ENCODE measurements at regions not wholly inside any gene's neighbourhood (a gene's known extent, or its start where the extent isn't known, plus 50 kb on each side); places are given as distances from the start of the nearest gene placed in this dataset.

DNA sequence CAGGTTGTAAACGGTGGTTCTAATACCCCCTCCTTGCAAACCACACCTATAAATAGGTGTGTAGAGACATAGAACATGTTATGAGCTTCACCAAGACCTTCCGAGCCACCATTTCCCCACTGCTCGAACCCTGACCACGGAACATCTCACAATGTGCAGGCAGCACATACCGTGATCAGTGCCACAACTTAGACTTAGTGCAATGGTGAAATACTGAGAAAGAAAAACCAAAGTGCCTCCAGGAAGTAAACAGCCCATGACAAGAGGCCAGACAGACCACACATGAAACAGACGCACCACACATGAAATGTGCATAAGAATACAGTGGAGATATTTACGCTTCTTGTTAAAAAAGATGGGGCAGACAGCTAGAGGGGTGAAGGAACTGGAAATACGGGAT is 166.9 kb upstream of the CCND2 start:
- no peak for DNase-seq (ENCODE audit: low read depth)

DNA sequence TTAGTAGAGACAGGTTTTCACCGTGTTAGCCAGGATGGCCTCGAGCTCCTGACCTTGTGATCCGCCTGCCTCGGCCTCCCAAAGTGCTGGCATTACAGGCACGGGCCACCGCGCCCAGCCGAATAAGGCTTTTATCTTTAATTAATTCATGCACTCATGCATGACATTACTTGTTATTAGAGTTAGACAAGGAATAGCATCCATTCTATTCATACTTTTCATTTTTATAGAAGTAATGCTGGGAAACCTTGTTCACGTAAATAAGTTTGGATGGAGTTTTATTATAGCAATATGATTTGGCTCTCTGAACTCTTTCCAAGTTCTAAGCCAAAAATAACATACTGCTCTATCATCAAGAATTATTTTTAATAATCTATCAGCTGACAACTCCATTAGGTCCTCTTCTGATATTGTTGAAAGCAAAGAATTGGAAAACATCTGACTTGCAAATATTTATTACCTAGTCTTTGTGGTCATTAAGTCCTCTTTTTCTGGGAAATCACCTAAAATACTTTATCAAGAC is 168.8 kb upstream of the CCND2 start:
- DNase-seq (ENCODE audit: low read depth), result no peak

DNA sequence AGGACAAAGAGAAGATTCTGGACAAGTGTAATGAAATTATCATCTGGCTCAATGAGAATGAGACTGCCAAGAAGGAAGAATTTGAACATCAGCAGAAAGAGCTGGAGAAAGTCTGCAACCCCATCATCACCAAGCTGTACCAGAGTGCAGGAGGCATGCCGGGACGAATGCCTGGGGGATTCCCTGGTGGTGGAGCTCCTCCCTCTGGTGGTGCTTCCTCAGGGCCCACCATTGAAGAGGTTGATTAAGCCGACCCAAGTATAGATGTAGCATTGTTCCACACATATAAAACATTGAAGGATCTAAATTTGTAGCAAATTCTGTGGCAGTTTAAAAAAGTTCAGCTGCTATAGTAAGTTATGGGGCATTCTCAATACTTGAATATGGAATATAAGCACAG is 174.3 kb upstream of the CCND2 start:
- DNase-seq (ENCODE audit: low read depth), result no peak

- no peak for DNase-seq (ENCODE audit: low read depth)
These were observed 182.4 kb upstream of the CCND2 start for GRCh38 chr12:4091016-4091743.

DNA sequence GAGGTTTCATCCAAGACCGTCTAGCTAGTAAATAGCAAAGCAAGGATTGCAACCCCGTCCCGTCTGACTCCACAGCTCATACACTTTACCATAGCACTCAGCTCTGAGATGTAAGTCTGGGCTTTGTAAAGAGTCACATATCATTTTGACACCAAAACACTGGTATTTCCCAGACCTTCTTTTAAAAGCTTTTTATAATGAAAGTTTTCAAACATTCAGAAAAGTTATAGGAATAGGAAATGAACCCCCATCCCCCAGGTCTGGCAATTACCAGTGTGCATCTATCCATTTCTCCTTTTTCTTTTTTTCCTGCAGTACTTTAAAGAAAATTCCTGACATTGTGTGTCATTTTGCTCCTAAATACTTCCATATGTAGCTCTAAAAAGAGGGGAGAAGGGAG is 183.6 kb upstream of the CCND2 start:
- no peak for DNase-seq (ENCODE audit: low read depth)

- DNase-seq (ENCODE audit: low read depth), result no peak
These were observed 184.4 kb upstream of the CCND2 start for GRCh38 chr12:4089121-4089606.

DNA sequence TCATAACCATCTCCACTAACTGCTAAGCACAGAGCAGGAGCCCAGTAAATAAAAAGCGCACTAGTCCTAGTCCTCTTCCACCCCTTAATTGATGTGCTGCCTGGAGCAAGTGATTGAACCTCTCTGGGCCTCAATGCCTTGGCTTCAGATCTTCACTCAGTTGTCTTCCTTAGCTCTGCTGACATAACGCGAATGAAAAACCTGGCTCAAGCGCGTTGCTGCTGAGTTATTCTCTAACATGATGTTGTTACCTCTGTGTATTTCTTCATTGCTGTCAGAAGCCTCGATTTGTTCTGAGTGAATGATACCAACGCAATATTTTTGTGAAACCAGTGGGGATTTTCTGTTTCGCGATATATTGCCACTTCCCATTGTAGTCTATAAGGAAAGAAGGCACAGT is 185.1 kb upstream of the CCND2 start:
- no peak for DNase-seq (ENCODE audit: low read depth)

GRCh38 chr12:4086481-4086880 is 187.1 kb upstream of the CCND2 start:
- DNase-seq (ENCODE audit: low read depth), result no peak

DNA sequence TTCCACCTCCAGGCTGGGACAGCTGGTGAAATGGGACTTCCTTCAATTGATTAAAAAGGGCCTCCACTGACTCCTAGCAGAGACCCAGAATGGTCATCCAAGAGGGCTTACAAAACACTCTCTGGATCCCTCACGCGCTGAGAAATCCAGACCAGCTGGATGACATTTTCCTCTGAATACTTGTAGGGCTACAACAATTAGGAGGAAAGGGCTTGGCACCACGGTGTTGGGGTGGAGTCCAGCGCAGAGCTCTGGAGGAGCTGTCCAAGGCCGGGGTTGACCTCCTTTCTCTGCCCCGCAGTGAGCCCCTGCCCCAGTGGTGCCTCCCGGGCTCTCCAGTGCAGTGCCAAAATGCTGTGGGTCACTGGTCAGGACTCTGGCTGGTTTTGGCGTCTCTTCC is 189.0 kb upstream of the CCND2 start:
- DNase-seq (ENCODE audit: low read depth), result no peak

- no peak for DNase-seq (ENCODE audit: low read depth)
These were observed 190.7 kb upstream of the CCND2 start for GRCh38 chr12:4082809-4083403.

- no peak for DNase-seq (ENCODE audit: low read depth)
These were observed 193.3 kb upstream of the CCND2 start for GRCh38 chr12:4080213-4080612.

DNA sequence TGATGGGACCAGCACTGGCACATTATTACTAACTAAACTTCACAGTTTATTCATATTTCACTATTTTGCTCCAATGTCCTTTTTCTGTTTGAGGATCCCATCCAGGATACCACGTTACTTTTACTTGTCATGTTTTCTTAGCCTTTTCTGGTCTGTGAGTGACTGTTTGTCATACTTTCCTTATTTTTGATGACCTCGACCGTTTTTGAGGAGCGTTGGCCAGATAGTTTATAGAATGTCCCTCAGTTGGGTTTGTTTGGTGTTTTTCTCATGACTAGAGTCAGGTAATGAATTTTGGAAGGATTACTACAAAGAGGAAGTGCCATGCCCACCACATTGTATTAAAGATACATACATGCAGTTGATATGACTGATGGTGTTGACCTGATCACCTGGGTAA is 199.4 kb upstream of the CCND2 start:
- no peak for DNase-seq (ENCODE audit: low read depth)

- DNase-seq (ENCODE audit: low read depth), result no peak
These were observed 196.4 kb upstream of the PARP11 start for GRCh38 chr12:4069670-4070010.

- DNase-seq (ENCODE audit: low read depth), result no peak
These were observed 195.9 kb upstream of the PARP11 start for GRCh38 chr12:4068981-4069669.

- DNase-seq (ENCODE audit: low read depth), result no peak
These were observed 190.8 kb upstream of the PARP11 start for GRCh38 chr12:4064008-4064407.

DNA sequence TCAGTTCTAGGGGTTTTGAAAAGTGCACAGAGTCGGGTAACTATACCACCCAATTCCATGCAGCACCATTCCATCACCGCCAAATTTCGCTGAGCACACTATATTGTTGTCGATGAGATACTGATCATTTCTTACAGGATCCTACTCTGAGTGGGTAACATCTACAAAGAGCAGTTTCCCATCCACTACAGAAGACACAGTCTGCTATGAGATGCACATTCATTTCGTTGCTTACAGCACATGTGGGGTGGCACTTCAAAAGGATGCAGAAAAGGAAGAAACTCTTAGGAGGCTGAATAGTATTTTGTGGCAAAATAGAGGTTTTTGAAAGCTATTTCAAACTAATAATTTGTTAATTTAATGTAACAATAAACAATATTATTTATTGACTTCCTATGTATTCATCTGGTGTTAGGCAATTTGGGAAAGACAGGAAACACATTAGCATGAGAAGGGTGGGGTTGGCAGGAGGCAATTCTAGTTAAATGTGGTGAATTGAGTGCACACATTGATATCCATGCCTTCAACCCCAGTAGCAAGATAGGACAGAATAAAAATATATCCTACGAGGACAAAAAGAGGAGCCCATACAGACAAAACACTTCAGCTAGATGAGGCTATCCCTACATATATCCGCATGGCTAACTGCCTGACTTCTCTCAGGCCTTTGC is 186.8 kb upstream of the PARP11 start:
- DNase-seq (ENCODE audit: low read depth), result no peak

DNA sequence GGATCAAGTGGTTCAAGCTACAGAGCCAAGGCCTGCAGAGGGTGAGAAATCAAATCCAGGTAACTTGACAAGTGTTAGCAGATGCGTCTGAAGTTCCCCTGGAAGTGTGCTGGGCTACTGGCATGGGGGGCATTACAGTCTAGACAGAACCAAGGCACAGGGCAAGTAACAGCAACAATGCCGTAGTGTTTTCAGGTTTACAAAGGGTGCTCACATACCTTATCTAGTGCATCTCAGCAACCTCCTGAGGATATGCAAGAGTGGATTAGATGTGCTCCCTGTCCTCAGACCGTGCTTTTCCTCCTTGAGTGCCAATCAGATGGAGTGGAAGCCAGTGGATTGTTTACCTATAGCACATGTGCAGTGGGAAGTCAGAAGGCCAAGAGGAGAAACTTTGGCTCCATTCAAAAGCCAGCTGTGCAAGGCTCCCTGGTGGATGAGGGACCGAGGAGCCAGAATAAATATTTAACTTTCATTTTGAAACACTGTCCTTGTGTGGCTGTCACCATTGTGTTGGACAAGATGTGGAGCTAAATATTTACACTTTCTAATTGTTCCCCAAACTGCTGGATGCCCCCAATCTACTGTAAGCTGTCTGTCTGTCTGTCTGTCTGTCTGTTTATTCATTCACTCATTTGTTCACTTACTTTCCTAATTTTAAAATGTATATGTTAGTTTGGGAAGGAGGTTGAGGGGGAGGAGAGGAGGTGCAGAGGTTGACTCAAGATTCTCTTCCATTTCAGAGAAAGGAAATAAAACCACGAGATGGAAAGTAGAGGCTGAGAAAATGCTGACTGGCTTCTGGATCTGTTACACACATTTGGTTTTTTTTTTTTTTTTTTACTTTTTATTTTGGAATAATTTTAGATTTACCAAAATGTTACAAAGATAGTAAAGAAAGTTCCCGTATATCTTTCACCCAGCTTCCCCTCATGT is 184.0 kb upstream of the PARP11 start:
- no peak for DNase-seq (ENCODE audit: low read depth)

DNA sequence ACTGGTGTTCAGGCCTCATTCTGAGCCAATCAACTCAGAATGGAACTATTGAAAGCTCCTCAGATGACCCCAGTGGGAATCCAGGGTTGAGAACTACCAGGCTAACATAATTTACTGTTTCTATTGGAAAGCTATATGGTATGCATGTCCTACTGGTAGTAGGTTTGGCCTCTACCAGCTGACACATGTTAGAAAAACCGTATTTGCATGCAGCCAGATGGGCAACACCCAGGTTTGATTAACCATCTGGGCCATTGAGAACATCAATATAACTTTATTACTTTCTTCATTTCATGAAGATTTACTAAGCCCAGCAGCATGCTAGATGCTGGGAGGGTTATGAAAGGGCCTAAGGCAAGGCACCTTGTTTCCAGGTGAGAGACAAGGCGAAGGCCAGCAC is 181.4 kb upstream of the PARP11 start:
- no peak for DNase-seq (ENCODE audit: low read depth)

GRCh38 chr12:4052691-4053090 is 179.5 kb upstream of the PARP11 start:
- no peak for DNase-seq (ENCODE audit: low read depth)

- DNase-seq (ENCODE audit: low read depth), result no peak
These were observed 178.4 kb upstream of the PARP11 start for GRCh38 chr12:4051596-4051995.

DNA sequence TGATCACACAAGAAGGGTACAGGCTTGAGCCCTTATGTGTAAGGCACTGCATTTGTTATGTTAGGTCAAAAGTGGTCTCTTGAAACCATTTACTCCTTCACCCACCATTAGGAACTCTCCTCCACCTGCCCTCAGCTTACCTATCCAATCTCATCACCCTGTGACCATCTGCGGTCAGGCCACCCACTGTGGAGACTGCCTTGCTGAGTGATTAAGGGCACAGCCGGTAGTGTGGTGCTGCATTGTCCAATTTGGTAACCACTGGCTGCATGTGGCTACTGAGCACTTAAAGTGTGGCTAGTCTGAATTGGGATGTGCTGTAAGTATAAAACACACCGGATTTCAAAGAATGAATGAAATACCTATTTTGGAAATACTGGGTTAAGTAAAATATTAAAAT is 177.1 kb upstream of the PARP11 start:
- no peak for DNase-seq (ENCODE audit: low read depth)
